Endodermal cell (in vitro differentiated cells): ENCODE measurements at regions not wholly inside any gene's neighbourhood (a gene's known extent, or its start where the extent isn't known, plus 50 kb on each side); places are given as distances from the start of the nearest gene placed in this dataset.

Experiments
- DNase-seq: peaks from one replicate; pipeline ENCODE4 v3.0.0-alpha.2; 2017
- H3K27ac ChIP-seq: 2 replicates; pipeline ENCODE4 v1.5.1; 2013; ENCODE audit warnings: mild to moderate bottlenecking, low read depth, low read length, moderate library complexity
- H3K27me3 ChIP-seq: 2 replicates; pipeline ENCODE4 v1.6.1; 2013; ENCODE audit warnings: mild to moderate bottlenecking, low read length, moderate library complexity; ENCODE audit not compliant: insufficient read depth, control insufficient read depth, poor library complexity, severe bottlenecking
- H3K36me3 ChIP-seq: 2 replicates; pipeline ENCODE4 v1.7.0; 2013; ENCODE audit warnings: mild to moderate bottlenecking, low read length, moderate library complexity; ENCODE audit not compliant: control insufficient read depth, insufficient read depth
- H3K4me1 ChIP-seq: one replicate; pipeline ENCODE4 v1.7.0; 2013; ENCODE audit warnings: low read length; ENCODE audit not compliant: control insufficient read depth, insufficient read depth
- H3K4me3 ChIP-seq: 2 replicates; pipeline ENCODE4 v1.5.1; 2013; ENCODE audit warnings: mild to moderate bottlenecking, low read length, moderate library complexity
- H3K9ac ChIP-seq: 2 replicates; pipeline ENCODE4 v1.6.1; 2013; ENCODE audit warnings: mild to moderate bottlenecking, low read length, moderate library complexity; ENCODE audit not compliant: poor library complexity, severe bottlenecking; ENCODE audit errors: extremely low read depth
- H3K9me3 ChIP-seq: 2 replicates; pipeline ENCODE4 v1.6.1; 2013; ENCODE audit warnings: mild to moderate bottlenecking, low read length, moderate library complexity; ENCODE audit not compliant: control insufficient read depth
- H3K27ac Mint-ChIP-seq: 2 replicates; pipeline ENCODE4 v1.8.0; 2020; ENCODE audit warnings: mixed read lengths
- H3K27me3 Mint-ChIP-seq: 2 replicates; pipeline ENCODE4 v1.8.0; 2021; ENCODE audit warnings: mild to moderate bottlenecking, mixed read lengths; ENCODE audit not compliant: insufficient read depth
- H3K36me3 Mint-ChIP-seq: 2 replicates; pipeline ENCODE4 v1.8.0; 2020; ENCODE audit warnings: low read depth, mixed read lengths
- H3K4me1 Mint-ChIP-seq: 2 replicates; pipeline ENCODE4 v1.8.0; 2020; ENCODE audit warnings: mixed read lengths
- H3K4me3 Mint-ChIP-seq: 2 replicates; pipeline ENCODE4 v1.8.0; 2020; ENCODE audit warnings: mild to moderate bottlenecking, moderate library complexity, mixed read lengths
- H3K9me3 Mint-ChIP-seq: 2 replicates; pipeline ENCODE4 v1.8.0; 2020; ENCODE audit warnings: mild to moderate bottlenecking, mixed read lengths
- WGBS, 2 experiments: methylation state at CpG; one replicate each; pipeline versions ENCODE4 v1.1.5 to v1.1.7; 2013; ENCODE audit warnings: missing lambda C conversion rate in 2 of 2, mixed read lengths in 1 of 2; ENCODE audit not compliant: insufficient coverage in 1 of 2, insufficient read length in 1 of 2; 5-methylcytosine and 5-hydroxymethylcytosine counted together
- TF ChIP-seq, protein P1 (sequence below): fragments of 200-600 bp; sonication (generic); conservative IDR thresholded peaks from 2 replicates; pipeline ENCODE4 v1.5.0; 2021; ENCODE audit warnings: antibody characterized with exemption, mild to moderate bottlenecking

GRCh38 chr9:73871636-73872035, 625.5 kb upstream of the RORB start:
- Mint-ChIP-seq H3K36me3 (no peaks in the 10 kb centered on the region), H3K27ac (no peak overlapping the region), H3K4me3 (no peak overlapping the region), H3K9me3 (no peaks in the 10 kb centered on the region), H3K27me3 (no peaks in the 10 kb centered on the region), H3K4me1 (peaks cover 9% of the 10 kb centered on the region)
- DNase-seq, result no peak
- WGBS, 2 experiments, result 83 to 95% methylated on average over 4 of the region's 4 CpGs
- Histone ChIP-seq H3K36me3 (no peaks in the 10 kb centered on the region), H3K4me3 (no peak overlapping the region), H3K4me1 (peaks cover 3% of the 10 kb centered on the region), H3K27me3 (no peaks in the 10 kb centered on the region), H3K27ac (no peak overlapping the region), H3K9ac (no peak overlapping the region), H3K9me3 (no peaks in the 10 kb centered on the region)
- TF ChIP-seq, protein P1, sequence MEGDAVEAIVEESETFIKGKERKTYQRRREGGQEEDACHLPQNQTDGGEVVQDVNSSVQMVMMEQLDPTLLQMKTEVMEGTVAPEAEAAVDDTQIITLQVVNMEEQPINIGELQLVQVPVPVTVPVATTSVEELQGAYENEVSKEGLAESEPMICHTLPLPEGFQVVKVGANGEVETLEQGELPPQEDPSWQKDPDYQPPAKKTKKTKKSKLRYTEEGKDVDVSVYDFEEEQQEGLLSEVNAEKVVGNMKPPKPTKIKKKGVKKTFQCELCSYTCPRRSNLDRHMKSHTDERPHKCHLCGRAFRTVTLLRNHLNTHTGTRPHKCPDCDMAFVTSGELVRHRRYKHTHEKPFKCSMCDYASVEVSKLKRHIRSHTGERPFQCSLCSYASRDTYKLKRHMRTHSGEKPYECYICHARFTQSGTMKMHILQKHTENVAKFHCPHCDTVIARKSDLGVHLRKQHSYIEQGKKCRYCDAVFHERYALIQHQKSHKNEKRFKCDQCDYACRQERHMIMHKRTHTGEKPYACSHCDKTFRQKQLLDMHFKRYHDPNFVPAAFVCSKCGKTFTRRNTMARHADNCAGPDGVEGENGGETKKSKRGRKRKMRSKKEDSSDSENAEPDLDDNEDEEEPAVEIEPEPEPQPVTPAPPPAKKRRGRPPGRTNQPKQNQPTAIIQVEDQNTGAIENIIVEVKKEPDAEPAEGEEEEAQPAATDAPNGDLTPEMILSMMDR, result no peak

DNA sequence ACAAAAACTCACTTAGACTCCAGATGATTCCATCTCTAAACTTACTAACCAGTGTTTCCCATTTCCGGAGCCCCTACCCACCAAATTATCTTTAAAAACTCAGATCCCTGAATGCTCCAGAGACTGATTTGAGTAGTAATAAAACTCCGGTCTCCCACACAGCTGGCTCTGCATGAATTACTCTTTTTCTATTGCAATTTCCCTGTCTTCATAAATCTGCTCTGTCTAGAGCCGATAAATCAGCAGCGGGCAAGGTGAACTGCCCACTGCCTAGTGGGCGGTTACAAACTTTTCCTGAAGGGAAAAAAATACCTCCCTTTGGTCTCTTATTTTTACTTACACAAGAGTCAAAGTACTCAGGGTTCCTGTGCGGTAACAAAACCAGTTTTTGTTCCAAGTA, 624.4 kb upstream of the RORB start:
- Histone ChIP-seq H3K9ac (no peak overlapping the region), H3K36me3 (no peaks in the 10 kb centered on the region), H3K4me3 (no peak overlapping the region), H3K27me3 (no peaks in the 10 kb centered on the region), H3K9me3 (no peaks in the 10 kb centered on the region), H3K4me1 (peaks cover 3% of the 10 kb centered on the region), H3K27ac (no peak overlapping the region)
- 96 to 100% methylated on average over 4 to 6 of the region's 6 CpGs for WGBS, 2 experiments
- Mint-ChIP-seq H3K4me3 (no peak overlapping the region), H3K36me3 (no peaks in the 10 kb centered on the region), H3K27me3 (no peaks in the 10 kb centered on the region), H3K4me1 (peaks cover 9% of the 10 kb centered on the region), H3K27ac (no peak overlapping the region), H3K9me3 (no peaks in the 10 kb centered on the region)
- TF ChIP-seq, protein P1, result no peak
- no peak for DNase-seq

- TF ChIP-seq, protein P1, result no peak
- Mint-ChIP-seq H3K4me3 (no peak overlapping the region), H3K9me3 (no peaks in the 10 kb centered on the region), H3K27ac (no peak overlapping the region), H3K36me3 (no peaks in the 10 kb centered on the region), H3K4me1 (no peaks in the 10 kb centered on the region), H3K27me3 (no peaks in the 10 kb centered on the region)
- H3K9ac ChIP-seq, result no peak overlapping the region
- H3K9me3 ChIP-seq, result no peaks in the 10 kb centered on the region
- no peaks in the 10 kb centered on the region for H3K36me3 ChIP-seq
- no peak for DNase-seq
- 90% methylated on average over 3 of the region's 3 CpGs; no CpG with 5 or more reads in 1 of the 2 experiments for WGBS, 2 experiments
- no peak overlapping the region for H3K4me3 ChIP-seq
- H3K27ac ChIP-seq, result no peak overlapping the region
- no peaks in the 10 kb centered on the region for H3K27me3 ChIP-seq
- no peaks in the 10 kb centered on the region for H3K4me1 ChIP-seq
Measured at GRCh38 chr9:73880101-73880500, 617.0 kb upstream of the RORB start.
